Lung (tissue), 11 donors: ENCODE measurements at regions not wholly inside any gene's neighbourhood (a gene's known extent, or its start where the extent isn't known, plus 50 kb on each side); places are given as distances from the start of the nearest gene placed in this dataset.

Experiments used
- ATAC-seq: fragments of 200-7000 bp; cut with Tn5 transposase; one replicate; pipeline ENCODE4 v1.9.1; 2020; ENCODE audit warnings: moderate number of reproducible peaks; ENCODE audit not compliant: insufficient read depth, low FRiP score
- DNase-seq, 3 donors: peaks; one replicate each; pipeline ENCODE4 v3.0.0-alpha.2; 2013 to 2017
- H3K27ac ChIP-seq, 2 donors: one replicate each; pipeline ENCODE4 v1.5.1; 2013; ENCODE audit warnings: mild to moderate bottlenecking in 2 of 2, moderate library complexity in 2 of 2, control low read depth in 1 of 2, inconsistent platforms in 1 of 2, low read depth in 1 of 2, low read length in 1 of 2
- H3K27me3 ChIP-seq, 3 donors: one replicate each; pipeline ENCODE4 v1.5.1; 2013; ENCODE audit warnings: low read length in 2 of 3; ENCODE audit not compliant: control insufficient read depth in 3 of 3, insufficient read depth in 3 of 3
- H3K36me3 ChIP-seq, 4 donors: one replicate each; pipeline ENCODE4 v1.5.1; 2013; ENCODE audit warnings: low read length in 4 of 4, mild to moderate bottlenecking in 1 of 4, moderate library complexity in 1 of 4; ENCODE audit not compliant: control insufficient read depth in 4 of 4, insufficient read depth in 4 of 4
- H3K4me1 ChIP-seq, 5 donors: one replicate each; pipeline ENCODE4 v1.5.1; 2013; ENCODE audit warnings: low read length in 5 of 5, mild to moderate bottlenecking in 2 of 5, moderate library complexity in 1 of 5; ENCODE audit not compliant: control insufficient read depth in 5 of 5, insufficient read depth in 5 of 5
- H3K4me3 ChIP-seq: one replicate; pipeline ENCODE4 v1.5.1; 2013; ENCODE audit warnings: mild to moderate bottlenecking, control low read depth, moderate library complexity
- H3K9ac ChIP-seq, 2 donors: one replicate each; pipeline ENCODE4 v1.5.1; 2013; ENCODE audit warnings: low read length in 2 of 2, control low read depth in 1 of 2; ENCODE audit not compliant: insufficient read depth in 1 of 2
- H3K9me3 ChIP-seq, 4 donors: one replicate each; pipeline ENCODE4 v1.5.1; 2013; ENCODE audit warnings: low read length in 3 of 4, mild to moderate bottlenecking in 1 of 4, moderate library complexity in 1 of 4; ENCODE audit not compliant: control insufficient read depth in 4 of 4, insufficient read depth in 3 of 4
- CTCF ChIP-seq: IDR thresholded peaks from 2 replicates; pipeline ENCODE4 v1.5.1; 2012; ENCODE audit warnings: mild to moderate bottlenecking; ENCODE audit errors: control extremely low read depth, extremely low read depth
- WGBS, 2 donors: extraction: QIAGEN DNeasy Blood & Tissue Kit; methylation state at CpG; one replicate each; pipeline ENCODE4 v1.1.7; 2013; 5-methylcytosine and 5-hydroxymethylcytosine counted together
- donor health status: control.
- donor health status: control.
- donor health status: Bipolar disorder and iron deficiency.
- donor health status: healthy.
- donor health status: DM: yes; HTN: yes; CAD: no.

- Histone ChIP-seq H3K4me1 (no peaks in the 10 kb centered on the region), H3K4me3 (no peak overlapping the region), H3K9me3 (no peaks in the 10 kb centered on the region), H3K27ac (no peak overlapping the region), H3K9ac (no peak overlapping the region), H3K27me3 (no peaks in the 10 kb centered on the region), H3K36me3 (no peaks in the 10 kb centered on the region)
- no peak for TF ChIP-seq CTCF
- DNase-seq = no peak
- ATAC-seq = no peak
These were observed 211.6 kb upstream of the MBL2 start for GRCh38 chr10:52984169-52984568.

DNA sequence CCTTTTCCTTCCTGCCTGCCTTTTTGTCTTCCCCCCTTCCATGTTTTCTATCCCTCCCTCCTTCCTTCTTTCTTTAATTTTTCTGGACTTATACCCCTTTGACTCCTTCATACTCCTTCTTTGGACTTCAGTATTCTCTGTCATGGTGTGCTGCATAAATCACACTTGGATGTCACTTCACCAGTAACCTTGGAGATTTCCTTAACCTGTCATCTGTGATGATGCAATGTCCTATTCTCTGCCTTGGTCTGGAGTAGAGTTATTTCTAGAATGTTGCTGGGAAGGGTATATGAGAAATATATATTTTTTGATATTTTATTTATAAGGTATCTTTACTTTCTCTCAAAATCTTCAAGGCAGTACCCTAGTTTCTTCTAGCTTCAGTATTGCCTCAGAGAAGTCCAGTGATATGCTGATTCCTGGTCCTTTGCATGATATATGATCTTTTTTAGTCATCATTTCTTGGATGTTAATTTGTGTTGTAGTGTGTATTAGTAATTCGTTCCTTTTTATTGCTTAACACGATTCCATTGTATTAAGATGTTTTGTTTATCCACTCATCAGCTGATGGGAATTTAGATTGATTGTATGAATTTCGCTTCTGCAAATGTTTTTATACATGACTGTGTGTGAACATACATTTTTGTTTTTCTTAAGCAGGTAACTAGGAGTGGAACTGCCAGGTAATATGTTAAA lies 206.9 kb upstream of the MBL2 start:
- WGBS, 2 donors = 77 to 79% methylated on average over 3 of the region's 3 CpGs
- DNase-seq (no peak), ATAC-seq (no peak)
- no peak for TF ChIP-seq CTCF
- Histone ChIP-seq H3K4me3 (no peak overlapping the region), H3K9ac (no peak overlapping the region), H3K9me3 (no peaks in the 10 kb centered on the region), H3K27ac (no peak overlapping the region), H3K36me3 (no peaks in the 10 kb centered on the region), H3K4me1 (no peaks in the 10 kb centered on the region), H3K27me3 (no peaks in the 10 kb centered on the region)

DNA sequence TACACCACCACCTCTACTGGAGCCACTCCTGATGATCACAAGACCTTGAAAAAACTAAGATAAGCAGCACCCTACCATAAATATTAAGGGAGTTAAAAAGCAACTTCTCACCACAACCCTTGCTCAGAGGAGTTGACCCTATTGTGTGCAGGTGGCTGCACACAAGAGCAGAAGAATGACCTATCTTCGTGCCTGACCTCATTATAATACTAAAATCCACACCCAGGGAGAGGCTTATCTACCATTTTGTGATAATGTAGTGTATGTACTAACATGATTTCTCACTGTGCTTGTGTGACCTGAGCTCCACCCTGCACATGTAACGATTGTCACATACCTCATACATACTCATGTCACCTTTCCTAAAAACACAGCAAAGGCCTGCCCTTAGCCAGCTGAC lies 205.0 kb upstream of the MBL2 start:
- Histone ChIP-seq H3K9me3 (no peaks in the 10 kb centered on the region), H3K27ac (no peak overlapping the region), H3K4me3 (no peak overlapping the region), H3K9ac (no peak overlapping the region), H3K27me3 (no peaks in the 10 kb centered on the region), H3K36me3 (no peaks in the 10 kb centered on the region), H3K4me1 (no peaks in the 10 kb centered on the region)
- ATAC-seq (no peak), DNase-seq (no peak)
- 68 to 95% methylated on average over 2 of the region's 2 CpGs for WGBS, 2 donors
- no peak for TF ChIP-seq CTCF
